ENCODE measurements at regions not wholly inside any gene's neighbourhood (a gene's known extent, or its start where the extent isn't known, plus 50 kb on each side); places are given as distances from the start of the nearest gene placed in this dataset.

DNA sequence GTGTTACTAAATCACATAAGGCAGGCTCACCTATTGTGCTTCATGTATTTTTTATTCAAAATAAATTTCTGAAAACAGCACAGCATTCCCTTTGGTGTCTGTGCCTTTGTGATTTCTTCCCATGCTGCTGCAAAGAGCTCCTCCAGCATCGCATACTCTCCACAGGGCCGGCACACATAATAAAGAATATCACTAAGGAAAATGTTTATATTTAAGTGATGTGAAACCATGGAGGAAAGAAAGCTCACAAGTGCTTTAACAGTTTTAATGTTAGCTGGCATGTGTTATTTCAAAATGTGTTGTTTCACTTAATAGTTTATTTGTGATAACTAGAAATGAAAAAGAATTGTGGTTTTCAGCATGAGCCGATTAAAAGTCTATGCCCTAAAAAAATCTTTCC, 241.3 kb upstream of the ANO3 start:
- Histone ChIP-seq H3K4me1 (no peaks in the 10 kb centered on the region), H3K27ac (no peak overlapping the region), H3K36me3 (ENCODE audit: low read depth, missing control alignments) (no peaks in the 10 kb centered on the region), H3K27me3 (no peaks in the 10 kb centered on the region), H3K9me3 (no peaks in the 10 kb centered on the region), H3K4me3 (no peak overlapping the region)
- no peak for DNase-seq
- 96% methylated on average over 3 of the region's 3 CpGs for WGBS, 2 donors
- TF ChIP-seq, protein P1, sequence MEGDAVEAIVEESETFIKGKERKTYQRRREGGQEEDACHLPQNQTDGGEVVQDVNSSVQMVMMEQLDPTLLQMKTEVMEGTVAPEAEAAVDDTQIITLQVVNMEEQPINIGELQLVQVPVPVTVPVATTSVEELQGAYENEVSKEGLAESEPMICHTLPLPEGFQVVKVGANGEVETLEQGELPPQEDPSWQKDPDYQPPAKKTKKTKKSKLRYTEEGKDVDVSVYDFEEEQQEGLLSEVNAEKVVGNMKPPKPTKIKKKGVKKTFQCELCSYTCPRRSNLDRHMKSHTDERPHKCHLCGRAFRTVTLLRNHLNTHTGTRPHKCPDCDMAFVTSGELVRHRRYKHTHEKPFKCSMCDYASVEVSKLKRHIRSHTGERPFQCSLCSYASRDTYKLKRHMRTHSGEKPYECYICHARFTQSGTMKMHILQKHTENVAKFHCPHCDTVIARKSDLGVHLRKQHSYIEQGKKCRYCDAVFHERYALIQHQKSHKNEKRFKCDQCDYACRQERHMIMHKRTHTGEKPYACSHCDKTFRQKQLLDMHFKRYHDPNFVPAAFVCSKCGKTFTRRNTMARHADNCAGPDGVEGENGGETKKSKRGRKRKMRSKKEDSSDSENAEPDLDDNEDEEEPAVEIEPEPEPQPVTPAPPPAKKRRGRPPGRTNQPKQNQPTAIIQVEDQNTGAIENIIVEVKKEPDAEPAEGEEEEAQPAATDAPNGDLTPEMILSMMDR (IDR thresholded peaks at IDR 0.05): no peak
- TF ChIP-seq POLR2A (IDR thresholded peaks at IDR 0.05): no peak
- intact Hi-C loops (cut with DNase I; ENCODE audit: low total_unique reads): no loop called here

DNA sequence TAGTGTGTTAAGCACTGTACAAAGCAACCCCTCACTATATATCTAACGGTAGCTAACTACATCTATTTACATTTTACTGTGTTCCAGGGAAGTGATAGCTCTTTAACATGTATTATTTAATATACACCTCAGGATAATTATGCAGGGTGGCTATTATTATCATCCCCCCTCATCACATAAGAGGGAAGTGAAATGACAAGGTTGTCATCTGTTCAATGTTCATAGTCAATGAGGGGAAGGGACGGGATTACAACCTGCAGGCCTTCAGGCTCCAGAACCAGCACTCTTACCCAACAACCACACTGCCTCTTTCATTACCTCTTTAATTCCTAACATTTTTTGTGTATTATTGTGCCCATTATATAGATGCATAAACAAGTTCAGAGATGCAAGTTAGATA, 238.7 kb upstream of the ANO3 start:
- Histone ChIP-seq H3K9me3 (no peaks in the 10 kb centered on the region), H3K4me3 (no peak overlapping the region), H3K36me3 (ENCODE audit: low read depth, missing control alignments) (no peaks in the 10 kb centered on the region), H3K27ac (no peak overlapping the region), H3K27me3 (no peaks in the 10 kb centered on the region), H3K4me1 (no peaks in the 10 kb centered on the region)
- no peak for TF ChIP-seq POLR2A (IDR thresholded peaks at IDR 0.05)
- TF ChIP-seq, protein P1 (IDR thresholded peaks at IDR 0.05): no peak
- DNase-seq: no peak
- intact Hi-C loops (cut with DNase I; ENCODE audit: low total_unique reads): no loop called here
- 96% methylated on average over 2 of the region's 2 CpGs for WGBS, 2 donors

DNA sequence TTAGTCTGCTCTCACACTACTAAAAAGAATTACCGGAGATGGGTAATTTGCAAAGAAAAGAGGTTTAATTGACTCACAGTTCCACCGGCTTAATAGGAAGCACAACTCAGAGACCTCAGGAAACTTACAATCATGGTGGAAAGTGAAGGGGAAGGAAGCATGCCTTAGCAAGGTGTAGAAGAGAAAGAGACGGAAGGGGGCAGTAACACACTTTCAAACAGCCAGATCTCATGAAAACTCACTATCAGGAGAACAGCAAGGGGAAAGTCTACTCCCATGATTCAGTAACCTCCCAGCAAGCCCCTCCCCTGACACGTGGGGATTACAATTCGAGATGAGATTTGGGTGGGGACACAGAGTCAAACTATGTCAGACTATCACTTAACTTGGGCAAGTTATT, 236.6 kb upstream of the ANO3 start:
- no peak overlapping the region for H3K4me3 ChIP-seq
- H3K27me3 ChIP-seq: no peaks in the 10 kb centered on the region
- intact Hi-C loops (cut with DNase I; ENCODE audit: low total_unique reads): no loop called here
- no peaks in the 10 kb centered on the region for H3K9me3 ChIP-seq
- H3K4me1 ChIP-seq: no peaks in the 10 kb centered on the region
- 73 to 74% methylated on average over 5 of the region's 5 CpGs for WGBS, 2 donors
- H3K36me3 ChIP-seq (ENCODE audit: low read depth, missing control alignments): no peaks in the 10 kb centered on the region
- no peak overlapping the region for H3K27ac ChIP-seq
- no peak for TF ChIP-seq POLR2A (IDR thresholded peaks at IDR 0.05)
- TF ChIP-seq, protein P1 (IDR thresholded peaks at IDR 0.05): no peak
- no peak for DNase-seq

DNA sequence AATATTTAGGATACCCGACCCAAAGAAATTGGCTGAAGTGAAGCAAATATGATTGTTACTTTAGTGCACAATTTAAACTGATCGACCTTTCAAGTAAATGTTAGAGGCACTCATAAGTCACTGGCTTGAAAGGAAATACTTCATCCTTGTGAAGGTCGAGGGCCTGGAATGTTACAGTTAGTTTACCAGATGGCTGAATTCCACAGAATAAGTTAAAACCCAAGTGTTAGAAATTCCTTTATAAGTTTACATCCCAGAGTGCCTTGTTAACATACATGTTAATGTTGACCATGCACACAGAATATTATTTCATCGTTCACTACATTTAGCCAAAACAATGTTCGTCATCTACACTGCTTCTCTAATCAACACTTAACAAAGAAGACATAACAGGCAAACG, 235.5 kb upstream of the ANO3 start:
- no peaks in the 10 kb centered on the region for H3K27me3 ChIP-seq
- no peaks in the 10 kb centered on the region for H3K9me3 ChIP-seq
- TF ChIP-seq POLR2A (IDR thresholded peaks at IDR 0.05): no peak
- TF ChIP-seq, protein P1 (IDR thresholded peaks at IDR 0.05): no peak
- H3K4me1 ChIP-seq: no peaks in the 10 kb centered on the region
- no peak overlapping the region for H3K27ac ChIP-seq
- intact Hi-C loops (cut with DNase I; ENCODE audit: low total_unique reads): no loop called here
- 53 to 55% methylated on average over 6 of the region's 6 CpGs for WGBS, 2 donors
- no peaks in the 10 kb centered on the region for H3K36me3 ChIP-seq (ENCODE audit: low read depth, missing control alignments)
- no peak for DNase-seq
- H3K4me3 ChIP-seq: no peak overlapping the region

DNA sequence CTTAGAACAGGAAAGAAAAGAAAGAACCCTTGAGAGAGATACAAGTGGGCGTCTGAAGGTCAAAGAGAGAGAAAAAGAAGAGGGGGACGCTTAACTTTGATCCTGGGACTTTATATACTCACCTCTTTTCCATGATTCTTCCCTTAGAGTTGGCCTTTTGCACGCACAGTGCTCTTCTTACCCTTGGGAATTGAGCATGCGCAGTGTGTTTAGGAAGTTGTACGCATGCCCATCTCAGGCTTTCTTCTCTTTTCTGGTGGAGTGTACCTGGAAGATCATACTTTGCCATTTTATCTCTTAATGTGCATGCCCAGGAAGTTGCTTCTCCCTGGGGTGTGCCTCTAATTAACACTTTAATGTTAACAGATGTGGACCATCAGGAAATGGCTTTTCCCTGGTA, 229.6 kb upstream of the ANO3 start:
- Histone ChIP-seq H3K9me3 (no peaks in the 10 kb centered on the region), H3K4me1 (no peaks in the 10 kb centered on the region), H3K27me3 (no peaks in the 10 kb centered on the region), H3K27ac (no peak overlapping the region), H3K4me3 (peak overlapping the region in 1 of 2 donors; percentile 20), H3K36me3 (ENCODE audit: low read depth, missing control alignments) (no peaks in the 10 kb centered on the region)
- intact Hi-C loops (cut with DNase I; ENCODE audit: low total_unique reads): no loop called here
- WGBS, 2 donors: 64 to 80% methylated on average over 5 of the region's 5 CpGs
- no peak for TF ChIP-seq POLR2A (IDR thresholded peaks at IDR 0.05)
- DNase-seq: peak; percentile 34
